ENCODE measurements at regions not wholly inside any gene's neighbourhood (a gene's known extent, or its start where the extent isn't known, plus 50 kb on each side); places are given as distances from the start of the nearest gene placed in this dataset.

- TF ChIP-seq JUN (IDR thresholded peaks at IDR 0.05; ENCODE audit: low read depth, low read length) (no peak), RNF2 (IDR thresholded peaks at IDR 0.05; ENCODE audit: borderline replicate concordance, low read depth, low read length, missing control alignments, poor library complexity, severe bottlenecking) (no peak), CTCF (IDR thresholded peaks at IDR 0.05; ENCODE audit: control extremely low read depth in 1 of 3, insufficient read depth in 1 of 3, low read depth in 1 of 3, low read length in 3 of 3) (no peak), EZH2 (IDR thresholded peaks at IDR 0.05; ENCODE audit: low read depth, low read length, severe bottlenecking) (no peak), EGR1 (IDR thresholded peaks at IDR 0.05; ENCODE audit: borderline replicate concordance, low read depth, low read length) (no peak), TAF7 (optimal IDR thresholded peaks at IDR 0.05; ENCODE audit: borderline replicate concordance, low read depth, low read length) (no peak), CBX5 (IDR thresholded peaks at IDR 0.05; ENCODE audit: low read depth, low read length) (no peak), TAF1 (IDR thresholded peaks at IDR 0.05; ENCODE audit: low read depth, low read length) (no peak), SP2 (IDR thresholded peaks at IDR 0.05; ENCODE audit: low read length) (no peak)
- TF ChIP-seq, protein P1, sequence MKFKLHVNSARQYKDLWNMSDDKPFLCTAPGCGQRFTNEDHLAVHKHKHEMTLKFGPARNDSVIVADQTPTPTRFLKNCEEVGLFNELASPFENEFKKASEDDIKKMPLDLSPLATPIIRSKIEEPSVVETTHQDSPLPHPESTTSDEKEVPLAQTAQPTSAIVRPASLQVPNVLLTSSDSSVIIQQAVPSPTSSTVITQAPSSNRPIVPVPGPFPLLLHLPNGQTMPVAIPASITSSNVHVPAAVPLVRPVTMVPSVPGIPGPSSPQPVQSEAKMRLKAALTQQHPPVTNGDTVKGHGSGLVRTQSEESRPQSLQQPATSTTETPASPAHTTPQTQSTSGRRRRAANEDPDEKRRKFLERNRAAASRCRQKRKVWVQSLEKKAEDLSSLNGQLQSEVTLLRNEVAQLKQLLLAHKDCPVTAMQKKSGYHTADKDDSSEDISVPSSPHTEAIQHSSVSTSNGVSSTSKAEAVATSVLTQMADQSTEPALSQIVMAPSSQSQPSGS (IDR thresholded peaks at IDR 0.05; ENCODE audit: low read length): no peak
Measured at GRCh38 chr6:40946738-40947301, 92.2 kb downstream of the UNC5CL start.
